ENCODE measurements at regions not wholly inside any gene's neighbourhood (a gene's known extent, or its start where the extent isn't known, plus 50 kb on each side); places are given as distances from the start of the nearest gene placed in this dataset.
A peak's percentile ranks its signal among the peaks of the same experiment; 100 is the strongest.

GRCh38 chrX:126064901-126065541 is 101.1 kb downstream of the DCAF12L2 start:
- intact Hi-C loops (cut with DNase I), result no loop called here
- H3K27ac ChIP-seq, result no peak overlapping the region
- no peaks in the 10 kb centered on the region for H3K4me1 ChIP-seq
- ATAC-seq (no peak), DNase-seq (peak; percentile 12)
- H3K9me3 ChIP-seq, result no peaks in the 10 kb centered on the region
- H3K36me3 ChIP-seq, result no peaks in the 10 kb centered on the region
- H3K27me3 ChIP-seq (ENCODE audit: low read depth), result no peaks in the 10 kb centered on the region
- TF ChIP-seq, protein P1, sequence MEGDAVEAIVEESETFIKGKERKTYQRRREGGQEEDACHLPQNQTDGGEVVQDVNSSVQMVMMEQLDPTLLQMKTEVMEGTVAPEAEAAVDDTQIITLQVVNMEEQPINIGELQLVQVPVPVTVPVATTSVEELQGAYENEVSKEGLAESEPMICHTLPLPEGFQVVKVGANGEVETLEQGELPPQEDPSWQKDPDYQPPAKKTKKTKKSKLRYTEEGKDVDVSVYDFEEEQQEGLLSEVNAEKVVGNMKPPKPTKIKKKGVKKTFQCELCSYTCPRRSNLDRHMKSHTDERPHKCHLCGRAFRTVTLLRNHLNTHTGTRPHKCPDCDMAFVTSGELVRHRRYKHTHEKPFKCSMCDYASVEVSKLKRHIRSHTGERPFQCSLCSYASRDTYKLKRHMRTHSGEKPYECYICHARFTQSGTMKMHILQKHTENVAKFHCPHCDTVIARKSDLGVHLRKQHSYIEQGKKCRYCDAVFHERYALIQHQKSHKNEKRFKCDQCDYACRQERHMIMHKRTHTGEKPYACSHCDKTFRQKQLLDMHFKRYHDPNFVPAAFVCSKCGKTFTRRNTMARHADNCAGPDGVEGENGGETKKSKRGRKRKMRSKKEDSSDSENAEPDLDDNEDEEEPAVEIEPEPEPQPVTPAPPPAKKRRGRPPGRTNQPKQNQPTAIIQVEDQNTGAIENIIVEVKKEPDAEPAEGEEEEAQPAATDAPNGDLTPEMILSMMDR (IDR thresholded peaks at IDR 0.05), result no peak
- H3K4me3 ChIP-seq, result no peak overlapping the region

DNA sequence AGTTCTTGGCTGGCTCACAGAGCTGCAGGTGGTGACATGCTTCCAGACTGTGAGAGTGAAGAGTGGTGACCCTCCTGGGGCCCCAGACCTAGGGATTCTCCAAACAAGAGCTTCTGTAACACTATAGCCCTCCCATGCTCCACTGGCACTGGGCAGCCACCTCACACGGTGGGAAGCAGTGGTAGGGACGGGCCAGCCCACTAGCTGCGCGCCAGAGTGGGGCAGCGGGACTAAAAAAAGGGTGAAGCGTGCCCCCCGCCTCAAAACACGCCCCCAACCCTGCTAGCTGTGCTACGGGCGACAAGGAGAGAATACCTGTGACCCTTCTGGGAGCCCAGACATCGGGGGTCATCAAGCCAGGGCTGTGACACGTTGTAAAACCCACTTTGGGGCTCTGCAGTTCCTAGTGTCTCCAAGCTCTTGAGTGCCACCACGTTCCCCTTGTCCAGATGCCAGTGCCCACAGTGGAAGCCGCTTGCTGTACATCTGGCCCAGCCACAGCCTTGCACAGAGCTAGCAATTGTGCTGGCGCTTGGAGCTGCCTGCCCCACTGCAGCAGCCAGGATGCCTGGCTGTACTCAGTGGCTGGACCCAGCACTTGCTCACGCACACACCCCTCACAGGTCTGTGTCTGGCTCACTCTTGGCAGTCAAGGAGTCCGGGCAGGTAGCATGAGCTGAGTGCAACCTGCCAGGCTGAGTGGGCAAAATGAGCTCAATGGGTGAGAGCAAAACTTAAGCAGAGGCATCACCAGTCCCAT is 100.0 kb downstream of the DCAF12L2 start:
- Histone ChIP-seq H3K36me3 (no peaks in the 10 kb centered on the region), H3K4me3 (no peak overlapping the region), H3K27me3 (ENCODE audit: low read depth) (no peaks in the 10 kb centered on the region), H3K27ac (no peak overlapping the region), H3K9me3 (no peaks in the 10 kb centered on the region), H3K4me1 (no peaks in the 10 kb centered on the region)
- no peak for ATAC-seq
- peak; percentile 7 for DNase-seq
- intact Hi-C loops (cut with DNase I), result no loop called here
- TF ChIP-seq, protein P1 (IDR thresholded peaks at IDR 0.05), result no peak

Measured in lower lobe of right lung (tissue), 2 donors.